ENCODE measurements at regions not wholly inside any gene's neighbourhood (a gene's known extent, or its start where the extent isn't known, plus 50 kb on each side); places are given as distances from the start of the nearest gene placed in this dataset.
"Not testable (repeated sequence)": the region's sequence is repeated elsewhere in the genome, so short reads cannot be mapped to it uniquely, and the experiment has no call there.

DNA sequence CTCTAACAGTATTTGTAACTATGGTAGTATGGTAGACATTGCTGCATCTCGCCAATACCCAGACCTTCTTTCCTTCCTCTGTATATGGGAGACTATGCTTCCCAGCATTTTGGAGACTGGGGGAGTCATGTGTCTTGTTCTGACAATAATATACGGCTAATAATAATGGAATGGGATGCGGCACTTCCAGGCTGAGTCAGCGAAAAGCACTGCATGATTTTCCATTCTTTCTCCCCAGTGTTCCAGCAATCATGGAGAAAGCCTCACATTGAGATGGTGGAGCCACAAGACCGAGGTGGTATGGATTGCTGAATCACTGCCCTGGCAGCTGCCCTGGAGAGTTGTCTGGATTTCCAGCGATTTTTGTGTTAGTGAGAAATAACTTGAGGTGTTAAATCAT lies 77.1 kb upstream of the FIBIN start:
- Mint-ChIP-seq H3K9me3 (peaks cover 8% of the 10 kb centered on the region), H3K27me3 (no peaks in the 10 kb centered on the region), H3K36me3 (no peaks in the 10 kb centered on the region), H3K4me3 (no peak overlapping the region), H3K4me1 (ENCODE audit: low read depth) (no peaks in the 10 kb centered on the region), H3K27ac (no peak overlapping the region)
- no peak for DNase-seq
- intact Hi-C loops (cut with micrococcal nuclease) = no loop called here
- ChIA-PET POLR2A (no interaction called here), CTCF (no interaction called here)

DNA sequence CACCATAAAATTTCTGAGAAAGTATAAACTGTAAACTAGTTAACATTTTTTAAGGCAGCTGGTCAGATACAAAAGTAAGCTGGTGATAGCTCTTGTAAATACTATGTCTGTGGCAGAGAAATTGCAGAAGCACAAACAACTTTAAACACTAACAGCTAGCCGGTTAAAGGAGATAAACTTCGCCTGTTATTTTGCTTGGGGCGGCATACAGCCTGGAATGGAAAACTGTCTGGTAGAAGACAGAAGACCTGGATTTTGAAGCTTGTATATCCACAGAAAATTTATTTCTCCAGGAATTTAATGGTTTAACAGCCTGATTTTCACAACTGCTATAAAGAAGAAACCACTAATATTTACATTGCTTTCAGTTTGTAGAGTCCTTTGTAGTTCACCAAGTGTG lies 65.3 kb upstream of the FIBIN start:
- CTCF ChIA-PET = no interaction called here
- Mint-ChIP-seq H3K9me3 (peaks cover 15% of the 10 kb centered on the region), H3K27me3 (no peaks in the 10 kb centered on the region), H3K4me3 (no peak overlapping the region), H3K27ac (no peak overlapping the region), H3K4me1 (ENCODE audit: low read depth) (no peaks in the 10 kb centered on the region), H3K36me3 (no peaks in the 10 kb centered on the region)
- intact Hi-C loops (cut with micrococcal nuclease) = no loop called here
- POLR2A ChIA-PET = no interaction called here
- DNase-seq = no peak

DNA sequence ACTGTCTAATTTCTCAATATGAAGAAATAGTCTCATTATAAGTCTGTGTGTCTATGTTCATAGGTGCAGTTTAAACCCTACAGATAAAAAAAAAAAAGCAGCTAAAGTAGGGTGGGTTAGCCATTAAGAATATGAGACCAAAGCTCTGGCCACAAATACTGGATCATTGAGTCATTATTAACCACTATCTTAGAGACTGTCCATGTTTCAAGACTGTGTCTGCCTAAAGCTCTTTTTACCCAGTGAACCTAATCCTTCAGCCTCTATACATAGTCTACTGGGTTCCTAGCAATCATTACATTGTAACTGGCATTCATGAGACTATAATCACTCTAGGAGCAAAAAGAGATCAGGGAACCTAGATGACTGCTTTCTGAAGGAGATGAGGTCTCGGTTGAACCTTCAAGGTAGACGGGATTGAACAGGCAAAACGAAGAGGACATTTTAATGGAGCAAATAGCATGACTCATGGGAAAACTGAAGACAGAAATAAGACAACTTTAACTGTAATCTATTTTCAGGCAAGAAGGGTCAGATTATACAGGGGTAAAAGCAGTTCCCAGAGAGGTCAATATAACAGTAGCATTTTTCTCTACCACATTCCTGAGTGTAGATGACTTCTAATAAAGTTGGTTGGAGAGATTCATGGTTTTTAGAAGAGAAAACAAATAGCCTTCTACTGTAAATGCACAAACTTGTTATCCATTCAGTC lies 64.0 kb upstream of the FIBIN start:
- H3K4me3 Mint-ChIP-seq = no peak overlapping the region
- H3K27me3 Mint-ChIP-seq = no peaks in the 10 kb centered on the region
- no peak for DNase-seq
- intact Hi-C loops (cut with micrococcal nuclease) = no loop called here
- H3K4me1 Mint-ChIP-seq (ENCODE audit: low read depth) = no peaks in the 10 kb centered on the region
- H3K36me3 Mint-ChIP-seq = no peaks in the 10 kb centered on the region
- H3K27ac Mint-ChIP-seq = no peak overlapping the region
- H3K9me3 Mint-ChIP-seq = peaks cover 7% of the 10 kb centered on the region
- POLR2A ChIA-PET = no interaction called here
- CTCF ChIA-PET = no interaction called here

DNA sequence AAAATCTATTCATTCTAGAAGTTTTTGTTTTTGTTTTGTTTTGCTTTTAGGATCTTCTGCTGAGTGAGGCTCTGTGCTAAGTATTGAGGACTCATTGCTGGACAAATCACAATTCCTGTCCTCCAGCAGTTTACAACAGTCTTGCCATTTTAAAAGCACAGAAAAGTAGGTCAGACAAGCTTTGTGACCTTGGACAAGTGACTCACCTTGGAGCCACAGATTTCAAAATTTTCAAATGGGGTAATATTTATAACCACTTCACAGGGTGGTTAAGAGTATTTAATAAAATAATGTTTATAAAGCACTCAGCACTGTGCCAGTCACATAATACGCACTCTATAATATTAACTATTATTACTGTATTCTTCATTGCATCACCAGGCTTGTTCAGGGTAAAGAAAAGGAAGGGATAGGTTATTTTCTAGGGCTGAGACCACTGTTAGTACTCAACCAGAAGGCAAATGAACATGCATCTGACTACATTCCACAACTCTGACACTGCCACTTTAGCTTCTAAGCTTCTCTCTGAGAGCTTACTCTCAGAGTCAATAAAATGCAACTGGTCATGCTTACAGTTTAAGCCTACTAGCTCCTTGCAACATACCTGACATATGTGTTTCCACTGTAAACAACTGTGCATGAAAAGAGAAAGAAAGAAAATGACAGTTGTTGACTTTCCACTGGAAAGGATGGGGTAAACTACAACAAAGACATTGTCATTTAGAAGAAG lies 63.2 kb upstream of the FIBIN start:
- no peak for DNase-seq
- ChIA-PET CTCF (no interaction called here), POLR2A (no interaction called here)
- Mint-ChIP-seq H3K9me3 (peaks cover 7% of the 10 kb centered on the region), H3K27me3 (no peaks in the 10 kb centered on the region), H3K36me3 (no peaks in the 10 kb centered on the region), H3K4me1 (ENCODE audit: low read depth) (no peaks in the 10 kb centered on the region), H3K4me3 (no peak overlapping the region), H3K27ac (no peak overlapping the region)
- intact Hi-C loops (cut with micrococcal nuclease) = no loop called here

DNA sequence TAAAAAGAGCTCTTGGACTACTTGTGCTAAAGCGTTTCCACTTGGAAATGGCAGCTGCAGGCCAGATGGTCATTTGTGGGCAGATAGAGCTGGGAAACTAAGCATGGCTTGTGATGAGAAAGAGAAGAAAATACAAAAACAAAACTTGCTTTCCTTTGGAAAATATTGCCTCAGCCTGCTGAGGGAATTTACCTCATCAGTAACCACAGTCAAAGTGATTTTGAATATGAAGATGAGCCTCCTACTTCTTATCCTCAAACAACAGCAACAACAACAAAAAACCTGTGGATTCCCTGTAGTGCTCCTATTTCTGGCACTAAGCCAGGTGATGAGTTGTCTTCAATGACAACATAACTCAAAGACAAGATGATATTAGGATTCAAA lies 62.7 kb upstream of the FIBIN start:
- Mint-ChIP-seq H3K9me3 (peaks cover 7% of the 10 kb centered on the region), H3K27ac (no peak overlapping the region), H3K36me3 (no peaks in the 10 kb centered on the region), H3K4me3 (no peak overlapping the region), H3K4me1 (ENCODE audit: low read depth) (no peaks in the 10 kb centered on the region), H3K27me3 (no peaks in the 10 kb centered on the region)
- ChIA-PET POLR2A (no interaction called here), CTCF (no interaction called here)
- no peak for DNase-seq
- intact Hi-C loops (cut with micrococcal nuclease) = no loop called here

DNA sequence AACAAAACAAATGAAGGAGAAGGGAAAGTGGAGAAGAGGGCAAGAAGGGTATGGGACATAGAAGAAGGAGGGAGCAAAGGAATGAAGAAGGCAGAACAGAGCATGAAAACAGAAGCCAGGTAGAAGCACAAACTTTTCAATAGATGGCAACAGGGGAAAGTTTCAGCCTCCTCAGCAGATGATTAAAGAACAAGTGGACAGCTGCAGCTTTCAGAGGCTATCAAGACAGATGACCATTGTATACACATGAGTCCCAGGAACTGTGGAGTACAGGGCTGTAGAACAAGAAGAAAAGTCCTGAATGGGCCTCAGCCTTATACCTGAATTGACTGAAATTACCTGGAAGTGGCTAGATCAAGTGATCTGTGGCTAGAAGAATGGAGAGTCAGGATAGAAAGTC lies 62.0 kb upstream of the FIBIN start:
- H3K9me3 Mint-ChIP-seq = peaks cover 7% of the 10 kb centered on the region
- DNase-seq = no peak

DNA sequence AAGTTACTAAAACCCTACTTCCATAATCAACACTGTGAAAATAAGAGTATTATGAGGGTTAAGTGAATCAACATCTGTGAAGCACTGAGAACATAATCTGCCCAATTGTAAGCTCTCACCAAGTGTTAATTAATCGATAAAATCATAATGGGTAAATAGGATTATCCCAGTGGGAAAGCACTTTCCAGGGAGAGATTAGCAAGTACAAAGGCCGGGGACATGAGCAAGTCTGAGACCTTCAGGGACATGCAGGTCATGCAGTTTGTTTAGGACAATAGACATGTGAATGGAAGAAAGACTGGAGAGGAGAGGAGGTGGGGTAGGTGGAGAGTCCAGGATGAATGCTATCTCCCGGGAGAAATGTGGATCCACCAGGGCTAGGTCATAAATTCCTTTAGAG lies 57.8 kb upstream of the FIBIN start:
- Mint-ChIP-seq H3K9me3 (peaks cover 12% of the 10 kb centered on the region), H3K36me3 (no peaks in the 10 kb centered on the region), H3K4me3 (no peak overlapping the region), H3K4me1 (ENCODE audit: low read depth) (no peaks in the 10 kb centered on the region), H3K27ac (no peak overlapping the region), H3K27me3 (no peaks in the 10 kb centered on the region)
- no peak for DNase-seq
- intact Hi-C loops (cut with micrococcal nuclease) = no loop called here
- ChIA-PET CTCF (no interaction called here), POLR2A (interaction anchor here (0.5 kb wide), 1 partner anchor 1207 kb away, joined by 3 read pairs; no protein-coding TSS in a partner anchor)

More for the DNA sequence above, 62.0 kb upstream of the FIBIN start:
- ChIA-PET CTCF (no interaction called here), POLR2A (no interaction called here)
- Mint-ChIP-seq H3K4me1 (ENCODE audit: low read depth) (no peaks in the 10 kb centered on the region), H3K4me3 (no peak overlapping the region), H3K36me3 (no peaks in the 10 kb centered on the region), H3K27me3 (no peaks in the 10 kb centered on the region), H3K27ac (no peak overlapping the region)
- intact Hi-C loops (cut with micrococcal nuclease) = no loop called here

DNA sequence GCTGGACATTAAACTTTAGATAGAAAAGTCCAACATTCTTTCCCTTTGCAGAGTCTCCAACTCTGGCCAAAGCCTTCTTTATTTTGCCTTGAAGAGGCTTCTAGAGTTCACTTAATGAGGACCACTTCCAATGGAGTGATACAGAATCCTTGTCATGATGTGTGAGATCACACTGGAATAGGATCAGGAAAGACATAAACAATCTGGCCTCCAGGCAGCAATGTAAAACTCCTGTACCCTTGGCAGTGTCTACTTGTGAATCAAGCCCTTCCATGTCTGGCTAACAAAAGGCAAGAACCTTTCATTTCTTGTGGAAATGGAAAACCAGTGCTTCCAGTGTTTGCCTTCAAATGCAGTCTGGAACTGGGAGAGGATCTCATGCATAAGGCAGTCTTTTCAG lies 56.5 kb upstream of the FIBIN start:
- H3K9me3 Mint-ChIP-seq = peaks cover 8% of the 10 kb centered on the region
- no peaks in the 10 kb centered on the region for H3K4me1 Mint-ChIP-seq (ENCODE audit: low read depth)
- CTCF ChIA-PET = no interaction called here
- no peaks in the 10 kb centered on the region for H3K36me3 Mint-ChIP-seq
- no peak overlapping the region for H3K27ac Mint-ChIP-seq
- no peak overlapping the region for H3K4me3 Mint-ChIP-seq
- no peaks in the 10 kb centered on the region for H3K27me3 Mint-ChIP-seq
- intact Hi-C loops (cut with micrococcal nuclease) = no loop called here
- DNase-seq = no peak
- POLR2A ChIA-PET = no interaction called here

DNA sequence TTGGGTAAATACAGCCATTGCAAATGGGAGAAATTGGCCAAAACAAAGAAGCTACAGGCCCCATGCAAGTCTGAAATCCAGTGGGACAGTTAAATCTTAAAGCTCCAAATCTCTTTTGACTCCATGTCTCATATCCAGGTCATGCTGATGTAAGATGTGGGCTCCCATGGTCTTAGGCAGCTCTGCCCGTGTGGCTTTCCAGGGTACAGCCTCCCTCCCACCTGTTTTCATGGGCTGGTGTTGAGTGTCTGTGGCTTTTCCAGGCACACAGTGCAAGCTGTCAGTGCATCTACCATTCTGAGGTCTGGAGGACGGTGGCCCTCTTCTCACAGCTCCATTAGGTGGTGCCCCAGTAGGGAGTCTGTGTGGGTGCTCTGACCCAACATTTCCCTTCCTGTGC lies 53.4 kb upstream of the FIBIN start:
- POLR2A ChIA-PET; DNase-seq; H3K27me3 Mint-ChIP-seq; intact Hi-C loops (cut with micrococcal nuclease); H3K27ac Mint-ChIP-seq; H3K36me3 Mint-ChIP-seq; CTCF ChIA-PET; H3K4me3 Mint-ChIP-seq; H3K4me1 Mint-ChIP-seq (ENCODE audit: low read depth): not testable (repeated sequence)
- H3K9me3 Mint-ChIP-seq = peaks cover 11% of the 10 kb centered on the region

DNA sequence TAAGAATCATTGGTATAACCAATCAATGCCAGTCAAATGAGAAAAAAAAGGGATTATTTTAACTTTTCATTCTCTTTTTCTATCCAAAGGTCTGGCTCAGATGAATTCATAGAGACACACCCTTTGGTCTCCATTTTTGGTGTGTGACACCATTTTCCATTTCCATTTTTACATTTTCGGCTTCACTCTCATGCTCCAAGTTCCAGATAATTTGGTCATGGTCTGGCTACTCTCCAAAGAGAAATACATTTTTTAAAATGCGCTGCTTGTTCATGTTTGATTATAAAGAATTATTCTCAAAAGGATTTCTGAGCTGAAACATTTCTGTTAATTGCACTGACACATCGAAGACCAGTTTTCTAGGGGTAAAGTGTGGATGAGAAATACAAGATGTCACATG lies 51.6 kb upstream of the FIBIN start:
- H3K36me3 Mint-ChIP-seq = no peaks in the 10 kb centered on the region
- peaks cover 12% of the 10 kb centered on the region for H3K9me3 Mint-ChIP-seq
- ChIA-PET CTCF (no interaction called here), POLR2A (no interaction called here)
- no peak for DNase-seq
- H3K27me3 Mint-ChIP-seq = no peaks in the 10 kb centered on the region
- H3K4me1 Mint-ChIP-seq (ENCODE audit: low read depth) = no peaks in the 10 kb centered on the region
- H3K4me3 Mint-ChIP-seq = no peak overlapping the region
- no peak overlapping the region for H3K27ac Mint-ChIP-seq
- intact Hi-C loops (cut with micrococcal nuclease) = no loop called here

DNA sequence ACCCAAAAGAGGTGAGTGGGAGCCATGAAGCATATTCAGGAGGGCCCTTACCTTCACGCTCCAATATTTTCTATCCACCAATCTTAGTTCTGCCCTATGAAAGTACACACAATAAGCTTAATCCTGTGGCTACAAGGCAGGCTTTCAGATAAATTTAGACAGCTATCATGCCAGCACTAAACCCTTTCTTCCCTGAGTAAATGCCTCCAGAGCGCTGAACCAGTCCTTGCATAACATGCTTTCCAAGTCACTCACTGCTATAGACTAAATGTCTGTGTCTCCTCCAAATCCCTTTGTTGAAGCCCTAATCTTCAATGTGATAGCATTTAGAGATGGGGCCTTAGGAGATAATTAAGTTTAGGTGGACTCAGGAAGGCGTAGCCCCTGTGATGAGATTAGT lies 50.3 kb upstream of the FIBIN start:
- Mint-ChIP-seq H3K36me3 (no peaks in the 10 kb centered on the region), H3K4me1 (ENCODE audit: low read depth) (no peaks in the 10 kb centered on the region), H3K27me3 (no peaks in the 10 kb centered on the region), H3K4me3 (no peak overlapping the region), H3K27ac (no peak overlapping the region), H3K9me3 (peaks cover 12% of the 10 kb centered on the region)
- ChIA-PET CTCF (no interaction called here), POLR2A (no interaction called here)
- no peak for DNase-seq
- intact Hi-C loops (cut with micrococcal nuclease) = no loop called here
